SK-N-SH treated with all-trans-retinoic acid at 6 μM for 48 hours (cell line): ENCODE measurements at regions not wholly inside any gene's neighbourhood (a gene's known extent, or its start where the extent isn't known, plus 50 kb on each side); places are given as distances from the start of the nearest gene placed in this dataset.

Experiments
- ATAC-seq: fragments of 200-7000 bp; cut with Tn5 transposase; 3 replicates; pipeline ENCODE4 v1.9.1; 2020; ENCODE audit warnings: mild to moderate bottlenecking, moderate library complexity
- ARNTL ChIP-seq: fragments of 450-650 bp; formaldehyde crosslinking; IDR thresholded peaks from 2 replicates; pipeline ENCODE4 v1.5.0; 2020; ENCODE audit warnings: low read depth, mild to moderate bottlenecking, moderate library complexity, borderline replicate concordance
- BACH2 ChIP-seq: fragments of 250-450 bp; sonication (Bioruptor Pico); IDR thresholded peaks from 2 replicates; pipeline ENCODE4 v1.9.0; 2021; ENCODE audit warnings: mild to moderate bottlenecking, borderline replicate concordance
- CREB5 ChIP-seq: fragments of 250-450 bp; sonication (Bioruptor Pico); IDR thresholded peaks from 2 replicates; pipeline ENCODE4 v1.5.1; 2020; ENCODE audit warnings: low read depth, mild to moderate bottlenecking, moderate library complexity
- CSDC2 ChIP-seq: fragments of 250-450 bp; sonication (Bioruptor Pico); IDR thresholded peaks from 2 replicates; pipeline ENCODE4 v1.5.0; 2020; ENCODE audit warnings: mild to moderate bottlenecking, moderate library complexity
- CSRNP3 ChIP-seq: fragments of 250-450 bp; sonication (Bioruptor Pico); IDR thresholded peaks from 2 replicates; pipeline ENCODE4 v1.5.1; 2021; ENCODE audit warnings: mild to moderate bottlenecking, moderate library complexity
- ESRRG ChIP-seq: fragments of 250-450 bp; sonication (Bioruptor Pico); IDR thresholded peaks from 2 replicates; pipeline ENCODE4 v1.6.1; 2021; ENCODE audit warnings: mild to moderate bottlenecking
- GLIS3 ChIP-seq: fragments of 250-450 bp; sonication (Bioruptor Pico); IDR thresholded peaks from 2 replicates; pipeline ENCODE4 v1.5.0; 2020; ENCODE audit warnings: mild to moderate bottlenecking, moderate library complexity
- ISL1 ChIP-seq: fragments of 250-450 bp; sonication (Bioruptor Pico); IDR thresholded peaks from 2 replicates; pipeline ENCODE4 v2.1.2; 2022; ENCODE audit warnings: mild to moderate bottlenecking, moderate library complexity
- OSR1 ChIP-seq: fragments of 250-450 bp; sonication (Bioruptor Pico); IDR thresholded peaks from 2 replicates; pipeline ENCODE4 v1.8.0; 2022; ENCODE audit warnings: moderate library complexity, mild to moderate bottlenecking, inconsistent platforms
- PATZ1 ChIP-seq: fragments of 250-450 bp; sonication (Bioruptor Pico); IDR thresholded peaks from 2 replicates; pipeline ENCODE4 v1.8.0; 2020; ENCODE audit warnings: mild to moderate bottlenecking, moderate library complexity, borderline replicate concordance
- POU6F1 ChIP-seq: fragments of 250-450 bp; sonication (Bioruptor Pico); IDR thresholded peaks from 2 replicates; pipeline ENCODE4 v1.8.0; 2021; ENCODE audit warnings: low read depth, mild to moderate bottlenecking, moderate library complexity, borderline replicate concordance
- PPARA ChIP-seq: fragments of 250-450 bp; sonication (Bioruptor Pico); IDR thresholded peaks from 2 replicates; pipeline ENCODE4 v1.5.0; 2020; ENCODE audit warnings: mild to moderate bottlenecking, borderline replicate concordance
- SNAI2 ChIP-seq: fragments of 250-450 bp; sonication (Bioruptor Pico); IDR thresholded peaks from 2 replicates; pipeline ENCODE4 v1.5.0; 2020; ENCODE audit warnings: mild to moderate bottlenecking, moderate library complexity
- TCF4 ChIP-seq: fragments of 250-450 bp; sonication (Bioruptor Pico); IDR thresholded peaks from 2 replicates; pipeline ENCODE4 v1.8.0; 2021; ENCODE audit warnings: mild to moderate bottlenecking, moderate library complexity, borderline replicate concordance
- TOX ChIP-seq: fragments of 250-450 bp; sonication (Bioruptor Pico); IDR thresholded peaks from 2 replicates; pipeline ENCODE4 v1.8.0; 2021; ENCODE audit warnings: mild to moderate bottlenecking, moderate library complexity, borderline replicate concordance
- TSHZ2 ChIP-seq: fragments of 250-450 bp; sonication (Bioruptor Pico); IDR thresholded peaks from 2 replicates; pipeline ENCODE4 v1.5.0; 2020; ENCODE audit warnings: mild to moderate bottlenecking, moderate library complexity
- ZC3H10 ChIP-seq: fragments of 250-450 bp; sonication (Bioruptor Pico); IDR thresholded peaks from 2 replicates; pipeline ENCODE4 v1.5.1; 2021; ENCODE audit warnings: mild to moderate bottlenecking, moderate library complexity
- ZFP3 ChIP-seq: fragments of 250-450 bp; sonication (Bioruptor Pico); IDR thresholded peaks from 2 replicates; pipeline ENCODE4 v1.5.0; 2020; ENCODE audit warnings: mild to moderate bottlenecking, moderate library complexity
- ZFP30 ChIP-seq: fragments of 450-650 bp; formaldehyde crosslinking; IDR thresholded peaks from 2 replicates; pipeline ENCODE4 v1.5.0; 2022; ENCODE audit warnings: mild to moderate bottlenecking, moderate library complexity
- ZNF565 ChIP-seq: fragments of 450-650 bp; formaldehyde crosslinking; conservative IDR thresholded peaks from 2 replicates; pipeline ENCODE4 v1.5.0; 2020; ENCODE audit warnings: low read depth, mild to moderate bottlenecking, moderate library complexity
- ZNF70 ChIP-seq: fragments of 450-650 bp; formaldehyde crosslinking; IDR thresholded peaks from 2 replicates; pipeline ENCODE4 v1.5.0; 2020; ENCODE audit warnings: mild to moderate bottlenecking, moderate library complexity
- ZNF8 ChIP-seq: fragments of 450-650 bp; formaldehyde crosslinking; IDR thresholded peaks from 2 replicates; pipeline ENCODE4 v1.5.0; 2020; ENCODE audit warnings: mild to moderate bottlenecking, moderate library complexity

- ATAC-seq = no peak
- TF ChIP-seq PPARA (CRISPR knock-in tag) (no peak), ZFP30 (CRISPR knock-in tag) (no peak), ZFP3 (CRISPR knock-in tag) (no peak), GLIS3 (CRISPR knock-in tag) (no peak), ARNTL (CRISPR knock-in tag) (no peak), SNAI2 (no peak), CSRNP3 (CRISPR knock-in tag) (no peak), PATZ1 (CRISPR knock-in tag) (no peak), ESRRG (CRISPR knock-in tag) (no peak), CREB5 (no peak), POU6F1 (CRISPR knock-in tag) (no peak), OSR1 (CRISPR knock-in tag) (no peak), TSHZ2 (CRISPR knock-in tag) (no peak), BACH2 (CRISPR knock-in tag) (no peak), CSDC2 (no peak), ZNF565 (no peak), TOX (CRISPR knock-in tag) (no peak), ZC3H10 (CRISPR knock-in tag) (no peak)
Measured at GRCh38 chr7:46389146-46389545, 468.1 kb upstream of the IGFBP3 start.

GRCh38 chr7:46387646-46388045, 466.6 kb upstream of the IGFBP3 start:
- TF ChIP-seq BACH2 (CRISPR knock-in tag) (no peak), ARNTL (CRISPR knock-in tag) (no peak), OSR1 (CRISPR knock-in tag) (no peak), ZNF70 (CRISPR knock-in tag) (no peak), SNAI2 (no peak), PATZ1 (CRISPR knock-in tag) (no peak), ZNF8 (CRISPR knock-in tag) (no peak), ZFP3 (CRISPR knock-in tag) (no peak), TCF4 (CRISPR knock-in tag) (no peak), CREB5 (no peak), TOX (CRISPR knock-in tag) (no peak), CSRNP3 (CRISPR knock-in tag) (no peak), GLIS3 (CRISPR knock-in tag) (no peak), POU6F1 (CRISPR knock-in tag) (no peak), ZNF565 (no peak), ISL1 (CRISPR knock-in tag) (no peak), ZC3H10 (CRISPR knock-in tag) (no peak), PPARA (CRISPR knock-in tag) (no peak), ESRRG (CRISPR knock-in tag) (no peak)

More at GRCh38 chr7:46387646-46388045, 466.6 kb upstream of the IGFBP3 start:
- no peak for ATAC-seq
